K562 (cell line): ENCODE measurements at regions not wholly inside any gene's neighbourhood (a gene's known extent, or its start where the extent isn't known, plus 50 kb on each side); places are given as distances from the start of the nearest gene placed in this dataset.

ENCODE experiments used
- ATAC-seq: fragments of 200-7000 bp; cut with Tn5 transposase; 3 replicates; pipeline ENCODE4 v1.9.1; 2020; ENCODE audit warnings: moderate library complexity
- BruUV-seq: library from RNA; stranded (reverse); fragments of 400-500 nt; replicated peaks from 2 replicates; lab custom pipeline; 2021; lab: Mats Ljungman, UMichigan
- CTCF ChIA-PET: fragments of 300-600 bp; formaldehyde crosslinking; extraction: SDS; loops from one replicate; lab custom pipeline; 2021; ENCODE audit warnings: low intra/inter-chr PET ratio; lab: Yijun Ruan, JAX
- POLR2A ChIA-PET: fragments of 300-600, 350-650 bp; sonication (Branson Sonifier 250); formaldehyde crosslinking; extraction: SDS; loops from one replicate; lab custom pipeline; 2021; ENCODE audit warnings: antibody characterized with exemption, inconsistent platforms; lab: Yijun Ruan, JAX
- DNase-seq, 4 experiments: peaks; one replicate each; pipeline versions ENCODE4 v3.0.0 to v3.0.0-alpha.2; 2011 to 2018; ENCODE audit warnings: low spot score in 3 of 4, mixed read lengths in 3 of 4; ENCODE audit errors: extremely low read depth in 1 of 4
- FAIRE-seq: peaks from 2 replicates; lab custom pipeline; 2011; peaks lifted over from hg19 to GRCh38; lab: Jason Lieb, UNC
- H2AFZ ChIP-seq: 2 replicates; pipeline ENCODE4 v1.6.0; 2011; ENCODE audit warnings: low read depth, low read length, control low read depth, inconsistent platforms
- H3K27ac ChIP-seq: fragments of 200-600 bp; 3 replicates; pipeline ENCODE4 v1.8.0; 2011; ENCODE audit warnings: low read depth, mild to moderate bottlenecking, control low read depth, inconsistent platforms, low read length, moderate library complexity, mixed read lengths; ENCODE audit errors: extremely low read depth
- H3K27me3 ChIP-seq, 2 experiments: fragments of 300-600 bp in 1 of 2; 2 replicates in 1 of 2; 3 replicates in 1 of 2; pipeline versions ENCODE4 v1.6.0 to v1.8.0; 2011; ENCODE audit warnings: inconsistent platforms in 2 of 2, low read length in 2 of 2, mild to moderate bottlenecking in 1 of 2, mixed read lengths in 1 of 2, moderate library complexity in 1 of 2; ENCODE audit not compliant: control insufficient read depth in 2 of 2, insufficient read depth in 2 of 2
- H3K36me3 ChIP-seq: fragments of 300-600 bp; 3 replicates; pipeline ENCODE4 v1.8.0; 2011; ENCODE audit warnings: mild to moderate bottlenecking, low read length, inconsistent platforms; ENCODE audit not compliant: control insufficient read depth, insufficient read depth
- H3K4me1 ChIP-seq, 2 experiments: fragments of 200-600 bp in 1 of 2; replicated peaks in 1 of 2; 2 replicates in 1 of 2; 3 replicates in 1 of 2; pipeline versions ENCODE4 v1.5.1 to v1.8.0; 2011; ENCODE audit warnings: inconsistent platforms in 2 of 2, low read length in 2 of 2, mild to moderate bottlenecking in 1 of 2, mixed read lengths in 1 of 2, moderate library complexity in 1 of 2; ENCODE audit not compliant: control insufficient read depth in 2 of 2, insufficient read depth in 2 of 2
- H3K4me2 ChIP-seq: 2 replicates; pipeline ENCODE4 v1.6.1; 2011; ENCODE audit warnings: low read length, control low read depth, inconsistent platforms, mixed read lengths; ENCODE audit not compliant: insufficient read depth
- H3K4me3 ChIP-seq: fragments of 200-600 bp; sonication (generic), shearing (Covaris generic); 2 replicates; pipeline ENCODE4 v1.5.1; 2016; ENCODE audit warnings: control low read depth, inconsistent platforms
- H3K79me2 ChIP-seq: fragments of 200-600 bp; 3 replicates; pipeline ENCODE4 v1.8.0; 2011; ENCODE audit warnings: low read length, inconsistent platforms; ENCODE audit not compliant: control insufficient read depth, insufficient read depth
- H3K9ac ChIP-seq, 2 experiments: 2 replicates each; pipeline versions ENCODE4 v1.6.0 to v1.6.1; 2011; ENCODE audit warnings: low read depth in 2 of 2, low read length in 2 of 2, control low read depth in 1 of 2, inconsistent platforms in 1 of 2, mild to moderate bottlenecking in 1 of 2, mixed read lengths in 1 of 2; ENCODE audit not compliant: insufficient read depth in 1 of 2
- H3K9me1 ChIP-seq: one replicate; pipeline ENCODE4 v1.6.0; 2011; ENCODE audit warnings: inconsistent platforms, mild to moderate bottlenecking, low read length, moderate library complexity; ENCODE audit not compliant: control insufficient read depth, insufficient read depth
- H3K9me3 ChIP-seq: replicated peaks from 2 replicates; pipeline ENCODE4 v1.5.1; 2011; ENCODE audit warnings: low read depth, low read length, inconsistent platforms; ENCODE audit not compliant: control insufficient read depth, insufficient read depth
- H4K20me1 ChIP-seq: replicated peaks from 2 replicates; pipeline ENCODE4 v1.6.1; 2011; ENCODE audit warnings: low read length, inconsistent platforms, mixed read lengths; ENCODE audit not compliant: control insufficient read depth, insufficient read depth
- CBX3 ChIP-seq, 2 experiments: IDR thresholded peaks; 1 replicate in 1 of 2; 2 replicates in 1 of 2; pipeline ENCODE4 v1.6.1; 2012; ENCODE audit warnings: inconsistent platforms in 2 of 2, low read length in 2 of 2, borderline replicate concordance in 1 of 2, control low read depth in 1 of 2
- HINFP ChIP-seq: fragments of 450-650 bp; conservative IDR thresholded peaks from 2 replicates; pipeline ENCODE4 v1.6.1; 2016; ENCODE audit warnings: missing genetic modification characterization, low read depth, mild to moderate bottlenecking, control low read depth, missing compliant biosample characterization
- ILK ChIP-seq: fragments of 450-650 bp; IDR thresholded peaks from 2 replicates; pipeline ENCODE4 v1.6.1; 2016; ENCODE audit warnings: missing genetic modification characterization, low read depth, mild to moderate bottlenecking, missing compliant biosample characterization, moderate library complexity, borderline replicate concordance
- KAT7 ChIP-seq: sonication (generic); formaldehyde crosslinking; IDR thresholded peaks from 2 replicates; pipeline ENCODE4 v1.8.0; 2022; ENCODE audit warnings: missing genetic modification reagents, mild to moderate bottlenecking, borderline replicate concordance
- PTTG1 ChIP-seq: fragments of 450-650 bp; IDR thresholded peaks from 2 replicates; pipeline ENCODE4 v1.6.1; 2016; ENCODE audit warnings: low read depth, mild to moderate bottlenecking, missing genetic modification characterization, missing compliant biosample characterization
- SOX6 ChIP-seq: fragments of 450-650 bp; IDR thresholded peaks from 2 replicates; pipeline ENCODE4 v1.6.1; 2014; ENCODE audit warnings: mild to moderate bottlenecking
- TOE1 ChIP-seq, 2 experiments: fragments of 450-650 bp in 1 of 2; sonication (generic) in 1 of 2; formaldehyde crosslinking in 1 of 2; IDR thresholded peaks; 2 replicates each; pipeline versions ENCODE4 v1.7.1 to v1.8.0; 2016 to 2022; ENCODE audit warnings: borderline replicate concordance in 2 of 2, mild to moderate bottlenecking in 2 of 2, antibody characterized with exemption in 1 of 2, inconsistent platforms in 1 of 2, low read depth in 1 of 2, missing genetic modification reagents in 1 of 2, moderate library complexity in 1 of 2
- YY1 ChIP-seq, 3 experiments: IDR thresholded peaks; 2 replicates each; pipeline ENCODE4 v1.6.1; 2011; ENCODE audit warnings: low read length in 2 of 3, mild to moderate bottlenecking in 2 of 3, moderate library complexity in 2 of 3, borderline replicate concordance in 1 of 3, control low read depth in 1 of 3, low read depth in 1 of 3; ENCODE audit not compliant: insufficient read depth in 3 of 3, insufficient replicate concordance in 2 of 3, control insufficient read depth in 1 of 3, insufficient read length in 1 of 3; ENCODE audit errors: extremely low read depth in 1 of 3
- ZNF280A ChIP-seq: fragments of 450-650 bp; IDR thresholded peaks from 2 replicates; pipeline ENCODE4 v1.6.1; 2018; ENCODE audit warnings: mild to moderate bottlenecking, low read depth; ENCODE audit not compliant: partially characterized antibody
- ZNF589 ChIP-seq: fragments of 200-800 bp; sonication (Bioruptor generic); IDR thresholded peaks from 2 replicates; pipeline ENCODE4 v1.6.1; 2016; ENCODE audit warnings: low read depth, missing genetic modification characterization, missing compliant biosample characterization
- ZNF785 ChIP-seq: fragments of 250-450 bp; sonication (Bioruptor Pico); IDR thresholded peaks from 2 replicates; pipeline ENCODE4 v1.4.0; 2020; ENCODE audit warnings: mild to moderate bottlenecking
- in situ Hi-C: fragments of 300-500 bp; cut with MboI; formaldehyde crosslinking; loops from 4 replicates; pipeline ENCODE4 v1.15.0; 2018; ENCODE audit warnings: inconsistent platforms, mixed read lengths
- intact Hi-C: fragments of 100-400 bp; cut with micrococcal nuclease; formaldehyde crosslinking; loops from 2 replicates; pipeline ENCODE4 v1.14.2; 2022

DNA sequence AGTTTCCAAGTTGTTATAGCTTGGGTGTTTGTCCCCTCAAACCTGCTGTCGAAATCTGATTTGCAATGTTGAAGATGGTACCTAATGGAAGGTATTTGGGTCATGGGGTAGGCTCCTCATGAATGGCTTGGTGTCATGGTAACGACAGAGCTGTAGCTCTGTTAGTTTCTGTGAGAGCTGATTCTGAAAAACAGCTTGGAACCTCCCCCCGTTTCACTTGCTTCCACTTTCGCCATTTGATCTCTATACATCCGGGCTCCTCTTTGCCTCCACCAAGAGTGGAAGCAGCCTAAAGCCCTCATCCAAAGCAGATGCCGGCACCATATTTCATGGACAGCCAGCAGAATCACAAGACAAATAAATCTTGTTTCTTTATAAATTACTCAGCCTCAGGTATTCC lies 1035.1 kb upstream of the SLC39A10 start (continued):
- no peak for TF ChIP-seq CBX3 (IDR thresholded peaks at IDR 0.05; ENCODE audit: borderline replicate concordance in 1 of 2, low read length in 2 of 2)

DNA sequence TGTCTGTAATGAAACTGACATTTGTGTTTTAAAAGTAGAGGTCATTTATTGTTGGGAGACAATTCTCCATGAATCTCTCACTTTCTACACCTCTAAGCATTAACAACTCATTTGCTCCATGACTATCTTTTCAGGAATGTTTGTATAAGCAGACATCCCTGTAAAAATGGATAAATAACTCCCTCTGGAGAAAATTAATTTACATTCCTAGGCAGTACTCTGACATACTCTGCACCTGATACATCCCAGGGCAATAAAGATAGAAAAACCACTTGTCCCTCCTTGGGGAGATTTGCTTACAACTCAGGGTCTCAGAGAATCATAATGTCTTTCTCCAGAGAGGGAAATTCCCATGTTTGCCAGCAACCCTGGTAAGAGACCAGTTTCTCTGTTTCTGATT lies 1037.7 kb upstream of the SLC39A10 start:
- H3K4me2 ChIP-seq, result no peak overlapping the region
- no peak overlapping the region for H3K27ac ChIP-seq
- no TSS peak for BruUV-seq
- no peak for DNase-seq
- H4K20me1 ChIP-seq, result no peaks in the 10 kb centered on the region
- no peaks in the 10 kb centered on the region for H3K9me3 ChIP-seq
- CTCF ChIA-PET, result no interaction called here
- no peak overlapping the region for H2AFZ ChIP-seq
- no peak for FAIRE-seq
- no peaks in the 10 kb centered on the region for H3K4me1 ChIP-seq
- no peaks in the 10 kb centered on the region for H3K79me2 ChIP-seq
- H3K36me3 ChIP-seq, result no peaks in the 10 kb centered on the region
- intact Hi-C loops, result no loop called here
- H3K4me3 ChIP-seq, result no peak overlapping the region
- no peak for TF ChIP-seq HINFP (tag)
- no peak for TF ChIP-seq YY1 (IDR thresholded peaks at IDR 0.05; ENCODE audit: borderline replicate concordance in 1 of 3, control insufficient read depth in 1 of 3, extremely low read depth in 1 of 3, insufficient read depth in 3 of 3, insufficient read length in 1 of 3, insufficient replicate concordance in 2 of 3, low read depth in 1 of 3, low read length in 2 of 3)
- TF ChIP-seq PTTG1 (tag), result no peak
- no peak for TF ChIP-seq SOX6
- TF ChIP-seq ZNF280A, result no peak
- TF ChIP-seq KAT7 (CRISPR knock-in tag), result no peak
- no peak for TF ChIP-seq TOE1 (IDR thresholded peaks at IDR 0.05; ENCODE audit: borderline replicate concordance)
- no peak for TF ChIP-seq TOE1 (CRISPR knock-in tag; IDR thresholded peaks at IDR 0.05; ENCODE audit: borderline replicate concordance, low read depth)
- no peak for TF ChIP-seq ZNF785 (CRISPR knock-in tag)
- no peak for TF ChIP-seq ILK (tag)
- no peak for TF ChIP-seq ZNF589
- TF ChIP-seq, all 486 proteins: peak for 0
- in situ Hi-C loops, result no loop called here
- POLR2A ChIA-PET, result no interaction called here
- Histone ChIP-seq H3K9ac (no peak overlapping the region), H3K27me3 (no peaks in the 10 kb centered on the region), H3K9me1 (no peaks in the 10 kb centered on the region)
- ATAC-seq, result no peak
